Mesendoderm (in vitro differentiated cells): ENCODE measurements at regions not wholly inside any gene's neighbourhood (a gene's known extent, or its start where the extent isn't known, plus 50 kb on each side); places are given as distances from the start of the nearest gene placed in this dataset.

Experiments used
- DNase-seq: peaks from one replicate; pipeline ENCODE4 v3.0.0; 2013
- H2AK5ac ChIP-seq: 2 replicates; pipeline ENCODE4 v1.6.1; 2013; ENCODE audit warnings: low read length, inconsistent platforms
- H2BK120ac ChIP-seq: 2 replicates; pipeline ENCODE4 v1.6.1; 2013; ENCODE audit warnings: low read depth, mild to moderate bottlenecking, low read length, moderate library complexity, mixed read lengths
- H2BK15ac ChIP-seq: replicated peaks from 2 replicates; pipeline ENCODE4 v1.6.1; 2013; ENCODE audit warnings: low read depth, mild to moderate bottlenecking, moderate library complexity
- H2BK5ac ChIP-seq: 2 replicates; pipeline ENCODE4 v1.6.1; 2013; ENCODE audit warnings: low read length, inconsistent platforms
- H3K18ac ChIP-seq: 2 replicates; pipeline ENCODE4 v1.6.1; 2013; ENCODE audit warnings: mild to moderate bottlenecking, low read length, mixed read lengths
- H3K23ac ChIP-seq: one replicate; pipeline ENCODE4 v1.6.1; 2013; ENCODE audit warnings: low read length
- H3K27ac ChIP-seq: 2 replicates; pipeline ENCODE4 v1.5.1; 2013; ENCODE audit warnings: low read depth, mild to moderate bottlenecking, inconsistent platforms, low read length, moderate library complexity
- H3K27me3 ChIP-seq: 2 replicates; pipeline ENCODE4 v1.6.1; 2013; ENCODE audit warnings: low read length, control low read depth, mild to moderate bottlenecking, inconsistent platforms; ENCODE audit not compliant: insufficient read depth, poor library complexity
- H3K36me3 ChIP-seq: 2 replicates; pipeline ENCODE4 v1.6.1; 2013; ENCODE audit warnings: low read length, inconsistent platforms; ENCODE audit not compliant: control insufficient read depth, insufficient read depth
- H3K4ac ChIP-seq: one replicate; pipeline ENCODE4 v1.6.1; 2013; ENCODE audit warnings: low read depth, mild to moderate bottlenecking, low read length, moderate library complexity
- H3K4me1 ChIP-seq: 2 replicates; pipeline ENCODE4 v1.6.1; 2013; ENCODE audit warnings: low read depth, low read length, inconsistent platforms; ENCODE audit not compliant: control insufficient read depth
- H3K4me2 ChIP-seq: 2 replicates; pipeline ENCODE4 v1.6.1; 2013; ENCODE audit warnings: low read length
- H3K4me3 ChIP-seq: 2 replicates; pipeline ENCODE4 v1.5.1; 2013; ENCODE audit warnings: mild to moderate bottlenecking, low read length
- H3K56ac ChIP-seq: one replicate; pipeline ENCODE4 v1.6.1; 2013; ENCODE audit warnings: low read length
- H3K79me1 ChIP-seq: 2 replicates; pipeline ENCODE4 v1.6.1; 2013; ENCODE audit warnings: low read length, inconsistent platforms
- H3K79me2 ChIP-seq: 2 replicates; pipeline ENCODE4 v1.6.1; 2013; ENCODE audit warnings: mild to moderate bottlenecking, low read length; ENCODE audit not compliant: control insufficient read depth, insufficient read depth
- H3K9ac ChIP-seq: 2 replicates; pipeline ENCODE4 v1.6.1; 2013; ENCODE audit warnings: low read length, inconsistent platforms
- H4K5ac ChIP-seq: one replicate; pipeline ENCODE4 v1.6.1; 2013; ENCODE audit warnings: low read length
- H4K8ac ChIP-seq: one replicate; pipeline ENCODE4 v1.6.1; 2013; ENCODE audit warnings: low read depth, mild to moderate bottlenecking, control low read depth, low read length, moderate library complexity
- WGBS: extraction: QIAGEN DNeasy Blood & Tissue Kit; methylation state at CpG from one replicate; pipeline ENCODE4 v1.1.7; 2013; ENCODE audit warnings: low lambda C conversion rate, missing lambda C conversion rate; ENCODE audit not compliant: insufficient coverage; ENCODE audit errors: extremely low coverage; 5-methylcytosine and 5-hydroxymethylcytosine counted together

DNA sequence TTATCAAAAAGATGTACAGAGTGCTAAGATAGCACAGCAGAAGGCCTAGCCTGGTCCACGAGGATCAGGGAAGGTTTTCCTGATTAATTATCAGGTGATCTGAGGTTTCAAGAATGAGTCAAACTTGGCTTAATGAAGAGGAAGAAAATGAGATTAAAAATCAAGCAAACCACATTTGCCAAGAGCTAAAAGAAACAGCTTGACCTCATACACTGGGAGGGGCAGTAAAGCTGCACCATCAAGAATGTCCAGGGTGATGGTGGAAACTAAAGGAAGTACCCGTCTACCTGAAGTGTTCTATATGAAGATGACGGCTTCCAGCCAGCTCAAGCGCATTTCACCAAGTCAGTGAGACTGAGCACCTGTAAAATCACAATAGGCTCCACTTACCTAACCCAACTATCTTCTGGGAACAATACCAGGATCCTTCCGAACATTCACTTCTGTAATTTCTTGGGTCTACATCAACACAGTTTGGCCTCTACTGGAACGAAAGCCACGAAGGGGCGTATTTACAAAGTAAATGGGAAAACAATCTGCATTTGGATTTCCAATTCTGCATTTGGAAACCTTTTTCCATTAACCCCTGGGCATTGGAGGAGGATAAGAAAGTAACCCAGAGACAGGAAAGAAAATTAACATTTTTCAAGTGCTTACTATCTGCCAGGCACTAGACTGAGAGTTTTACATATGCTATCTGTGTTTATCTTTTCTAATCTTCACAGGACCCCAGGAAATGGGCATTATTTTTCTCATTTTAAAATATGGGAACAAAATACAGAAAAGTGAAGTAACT, 114.0 kb upstream of the DCLK2 start:
- H3K23ac ChIP-seq = no peak overlapping the region
- no CpG with 5 or more reads among the region's 8 CpGs for WGBS

GRCh38 chr4:149965206-149965605, 113.0 kb upstream of the DCLK2 start:
- H3K36me3 ChIP-seq = no peaks in the 10 kb centered on the region
- no peak overlapping the region for H2BK120ac ChIP-seq
- no peak overlapping the region for H4K8ac ChIP-seq
- no peak overlapping the region for H4K5ac ChIP-seq
- no peaks in the 10 kb centered on the region for H3K4me1 ChIP-seq
- no peak overlapping the region for H2AK5ac ChIP-seq
- H3K27ac ChIP-seq = no peak overlapping the region
- no CpG with 5 or more reads among the region's 2 CpGs for WGBS
- H2BK5ac ChIP-seq = no peak overlapping the region
- H3K4me2 ChIP-seq = no peak overlapping the region
- H3K18ac ChIP-seq = no peak overlapping the region
- DNase-seq = no peak
- no peak overlapping the region for H3K4me3 ChIP-seq
- no peak overlapping the region for H3K4ac ChIP-seq
- H3K56ac ChIP-seq = no peak overlapping the region
- H3K79me2 ChIP-seq = no peaks in the 10 kb centered on the region
- H3K79me1 ChIP-seq = no peaks in the 10 kb centered on the region
- no peak overlapping the region for H2BK15ac ChIP-seq
- no peak overlapping the region for H3K9ac ChIP-seq
- no peaks in the 10 kb centered on the region for H3K27me3 ChIP-seq
- H3K23ac ChIP-seq = no peak overlapping the region

More for the DNA sequence above, 114.0 kb upstream of the DCLK2 start:
- Histone ChIP-seq H4K8ac (no peak overlapping the region), H3K79me2 (no peaks in the 10 kb centered on the region), H3K4me2 (no peak overlapping the region), H2AK5ac (no peak overlapping the region), H4K5ac (no peak overlapping the region), H3K27ac (no peak overlapping the region), H3K4me1 (no peaks in the 10 kb centered on the region), H3K27me3 (no peaks in the 10 kb centered on the region), H3K79me1 (no peaks in the 10 kb centered on the region), H2BK15ac (no peak overlapping the region), H2BK5ac (no peak overlapping the region), H3K56ac (no peak overlapping the region), H3K4ac (no peak overlapping the region), H3K36me3 (no peaks in the 10 kb centered on the region), H2BK120ac (no peak overlapping the region), H3K4me3 (no peak overlapping the region), H3K18ac (no peak overlapping the region), H3K9ac (no peak overlapping the region)
- DNase-seq = no peak

DNA sequence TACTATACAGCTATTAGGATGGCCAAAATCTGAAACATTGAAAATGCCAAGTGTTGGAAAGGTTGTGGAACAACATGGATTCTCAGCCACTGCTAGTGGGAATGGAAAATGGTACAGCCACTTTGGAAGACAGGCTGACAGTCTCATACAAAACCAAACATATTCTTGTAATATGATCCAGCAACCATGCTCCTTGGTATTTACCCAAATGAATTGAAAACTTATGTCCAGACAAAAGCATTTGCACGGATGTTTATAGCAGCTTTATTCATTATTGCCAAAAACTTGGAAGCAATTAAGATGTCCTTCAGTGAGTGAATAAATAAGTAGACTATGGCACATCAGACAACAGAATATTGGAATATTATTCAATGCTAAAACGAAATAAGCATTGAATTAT, 105.8 kb upstream of the DCLK2 start:
- Histone ChIP-seq H3K27ac (no peak overlapping the region), H3K56ac (no peak overlapping the region)
- no CpG with 5 or more reads among the region's 2 CpGs for WGBS

GRCh38 chr4:149973181-149973580, 105.1 kb upstream of the DCLK2 start:
- no peak for DNase-seq
- no CpG with 5 or more reads among the region's 2 CpGs for WGBS

More for the DNA sequence above, 105.8 kb upstream of the DCLK2 start:
- H3K4me1 ChIP-seq = no peaks in the 10 kb centered on the region
- no peak overlapping the region for H2BK15ac ChIP-seq
- no peaks in the 10 kb centered on the region for H3K79me1 ChIP-seq
- no peak overlapping the region for H2BK120ac ChIP-seq
- H3K79me2 ChIP-seq = no peaks in the 10 kb centered on the region
- no peaks in the 10 kb centered on the region for H3K27me3 ChIP-seq
- H2AK5ac ChIP-seq = no peak overlapping the region
- H2BK5ac ChIP-seq = no peak overlapping the region
- no peak overlapping the region for H4K5ac ChIP-seq
- H3K36me3 ChIP-seq = no peaks in the 10 kb centered on the region
- no peak for DNase-seq
- no peak overlapping the region for H3K23ac ChIP-seq
- no peak overlapping the region for H3K4ac ChIP-seq
- no peak overlapping the region for H3K4me2 ChIP-seq
- H3K4me3 ChIP-seq = no peak overlapping the region
- H3K9ac ChIP-seq = no peak overlapping the region
- no peak overlapping the region for H3K18ac ChIP-seq
- H4K8ac ChIP-seq = no peak overlapping the region

GRCh38 chr4:149975172-149975571, 103.1 kb upstream of the DCLK2 start:
- no CpG with 5 or more reads among the region's 1 CpG for WGBS
- Histone ChIP-seq H3K9ac (no peak overlapping the region), H3K4me1 (no peaks in the 10 kb centered on the region), H3K36me3 (no peaks in the 10 kb centered on the region), H2BK5ac (no peak overlapping the region), H3K27ac (no peak overlapping the region), H2AK5ac (no peak overlapping the region), H3K27me3 (no peaks in the 10 kb centered on the region), H2BK120ac (no peak overlapping the region), H4K5ac (no peak overlapping the region), H3K4me2 (no peak overlapping the region), H3K79me1 (no peaks in the 10 kb centered on the region), H3K18ac (no peak overlapping the region), H3K56ac (no peak overlapping the region), H2BK15ac (no peak overlapping the region), H3K4ac (no peak overlapping the region), H3K4me3 (no peak overlapping the region), H3K79me2 (no peaks in the 10 kb centered on the region), H3K23ac (no peak overlapping the region), H4K8ac (no peak overlapping the region)
- DNase-seq = no peak

More at GRCh38 chr4:149973181-149973580, 105.1 kb upstream of the DCLK2 start:
- H2BK5ac ChIP-seq = no peak overlapping the region
- H2BK120ac ChIP-seq = no peak overlapping the region
- no peak overlapping the region for H4K5ac ChIP-seq
- no peak overlapping the region for H4K8ac ChIP-seq
- no peaks in the 10 kb centered on the region for H3K36me3 ChIP-seq
- no peak overlapping the region for H3K18ac ChIP-seq
- H3K79me2 ChIP-seq = no peaks in the 10 kb centered on the region
- H3K4ac ChIP-seq = no peak overlapping the region
- no peak overlapping the region for H3K4me3 ChIP-seq
- H3K56ac ChIP-seq = no peak overlapping the region
- no peak overlapping the region for H2AK5ac ChIP-seq
- no peaks in the 10 kb centered on the region for H3K27me3 ChIP-seq
- H3K79me1 ChIP-seq = no peaks in the 10 kb centered on the region
- H3K23ac ChIP-seq = no peak overlapping the region
- no peak overlapping the region for H2BK15ac ChIP-seq
- no peak overlapping the region for H3K9ac ChIP-seq
- no peaks in the 10 kb centered on the region for H3K4me1 ChIP-seq
- H3K27ac ChIP-seq = no peak overlapping the region
- no peak overlapping the region for H3K4me2 ChIP-seq
